ENCODE measurements at regions not wholly inside any gene's neighbourhood (a gene's known extent, or its start where the extent isn't known, plus 50 kb on each side); places are given as distances from the start of the nearest gene placed in this dataset.

DNA sequence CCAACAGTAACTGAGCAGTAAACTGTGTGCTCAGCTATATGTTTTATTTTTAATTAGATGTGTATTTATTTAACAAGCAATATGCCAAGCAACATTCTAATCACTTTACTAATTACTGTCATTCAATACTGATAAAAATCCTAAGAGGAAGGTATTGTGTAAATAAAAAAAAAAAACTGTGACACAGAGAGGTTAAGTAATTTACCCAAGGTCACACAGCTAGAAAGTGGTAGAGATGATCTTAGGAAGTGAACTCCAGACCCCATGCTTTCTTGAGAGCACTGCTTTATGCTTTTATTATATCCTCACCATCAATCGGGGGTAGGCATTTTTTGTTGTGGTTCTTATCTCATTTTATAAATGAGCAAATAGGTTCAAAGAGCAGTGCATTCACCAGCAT, 417.1 kb downstream of the RAB28 start:
- Histone ChIP-seq H3K27me3 (ENCODE audit: control insufficient read depth in 3 of 3, insufficient read depth in 3 of 3, low read length in 3 of 3) (no peaks in the 10 kb centered on the region), H3K27ac (ENCODE audit: low read depth in 1 of 3, low read length in 2 of 3) (no peak overlapping the region), H3K9me3 (ENCODE audit: control insufficient read depth in 2 of 2, insufficient read depth in 1 of 2, low read depth in 1 of 2, low read length in 1 of 2) (no peaks in the 10 kb centered on the region), H3K4me1 (ENCODE audit: control insufficient read depth in 3 of 3, insufficient read depth in 2 of 3, low read depth in 1 of 3, low read length in 2 of 3) (no peaks in the 10 kb centered on the region), H3K36me3 (ENCODE audit: control insufficient read depth in 3 of 3, insufficient read depth in 2 of 3, low read depth in 1 of 3, low read length in 3 of 3) (no peaks in the 10 kb centered on the region), H3K4me3 (ENCODE audit: low read depth in 1 of 3, low read length in 3 of 3) (no peak overlapping the region)
- DNase-seq (peak in 1 of 2 donors; percentile 10), FAIRE-seq (no peak)
- 10 to 51% (median 28%) methylated on average over 1 of the region's 1 CpG for WGBS, 3 donors

DNA sequence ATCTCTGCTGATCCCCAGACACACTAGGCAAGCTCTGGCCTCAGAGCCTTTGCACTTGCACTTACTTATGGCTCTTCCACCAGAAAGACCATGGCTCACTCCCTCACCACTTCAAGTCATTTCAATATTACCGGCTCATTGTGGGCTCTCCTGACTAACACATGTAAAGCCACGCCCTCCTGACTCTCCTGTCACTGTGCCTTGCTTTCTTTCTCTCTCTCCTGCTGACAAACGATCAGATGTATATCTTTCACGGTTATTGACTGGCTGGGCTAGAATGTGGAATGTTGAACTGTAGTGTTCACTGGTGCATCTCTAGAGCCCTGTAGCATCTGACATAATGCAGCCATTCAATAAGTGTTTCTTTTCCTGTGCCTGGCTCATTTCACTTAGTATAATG, 425.1 kb downstream of the RAB28 start:
- no peak for FAIRE-seq
- 30 to 46% (median 36%) methylated on average over 4 of the region's 4 CpGs for WGBS, 3 donors
- H3K4me3 ChIP-seq (ENCODE audit: low read depth in 1 of 3, low read length in 3 of 3): no peak overlapping the region
- H3K4me1 ChIP-seq (ENCODE audit: control insufficient read depth in 3 of 3, insufficient read depth in 2 of 3, low read depth in 1 of 3, low read length in 2 of 3): peaks cover 0 to 3% (median 0%) of the 10 kb centered on the region in 3 donors
- H3K9me3 ChIP-seq (ENCODE audit: control insufficient read depth in 2 of 2, insufficient read depth in 1 of 2, low read depth in 1 of 2, low read length in 1 of 2): no peaks in the 10 kb centered on the region
- H3K36me3 ChIP-seq (ENCODE audit: control insufficient read depth in 3 of 3, insufficient read depth in 2 of 3, low read depth in 1 of 3, low read length in 3 of 3): no peaks in the 10 kb centered on the region
- H3K27ac ChIP-seq (ENCODE audit: low read depth in 1 of 3, low read length in 2 of 3): no peak overlapping the region
- no peak for DNase-seq
- H3K27me3 ChIP-seq (ENCODE audit: control insufficient read depth in 3 of 3, insufficient read depth in 3 of 3, low read length in 3 of 3): no peaks in the 10 kb centered on the region

DNA sequence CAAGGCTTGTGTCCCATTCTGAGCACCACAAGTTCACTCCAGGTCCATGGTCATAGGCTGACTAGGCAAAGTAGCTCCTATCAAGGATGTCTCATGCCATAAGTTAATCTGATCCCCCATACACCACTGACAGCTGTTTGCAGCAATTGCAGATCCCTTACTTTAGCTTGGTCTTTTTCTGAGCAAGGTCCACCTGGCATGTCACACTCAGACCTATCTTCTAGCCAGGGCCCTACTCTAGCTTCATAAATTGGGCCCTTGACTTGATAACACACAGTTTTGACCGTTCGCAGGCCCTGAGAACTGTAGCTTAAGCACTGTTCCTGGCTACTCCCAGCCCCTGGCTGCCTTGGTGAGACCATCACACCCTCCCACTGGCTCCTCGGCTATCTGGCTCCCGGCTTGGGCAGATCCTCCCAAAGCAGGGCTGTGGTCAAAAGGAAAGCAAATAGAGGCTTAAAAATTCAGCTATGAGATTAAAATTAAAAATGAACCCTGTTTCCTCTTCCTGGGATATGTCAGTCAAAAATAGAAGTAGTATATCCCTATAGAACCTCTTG, 427.4 kb downstream of the RAB28 start:
- Histone ChIP-seq H3K27me3 (ENCODE audit: control insufficient read depth in 3 of 3, insufficient read depth in 3 of 3, low read length in 3 of 3) (no peaks in the 10 kb centered on the region), H3K36me3 (ENCODE audit: control insufficient read depth in 3 of 3, insufficient read depth in 2 of 3, low read depth in 1 of 3, low read length in 3 of 3) (no peaks in the 10 kb centered on the region), H3K4me1 (ENCODE audit: control insufficient read depth in 3 of 3, insufficient read depth in 2 of 3, low read depth in 1 of 3, low read length in 2 of 3) (peaks cover 0 to 3% (median 0%) of the 10 kb centered on the region in 3 donors), H3K27ac (ENCODE audit: low read depth in 1 of 3, low read length in 2 of 3) (no peak overlapping the region), H3K9me3 (ENCODE audit: control insufficient read depth in 2 of 2, insufficient read depth in 1 of 2, low read depth in 1 of 2, low read length in 1 of 2) (no peaks in the 10 kb centered on the region), H3K4me3 (ENCODE audit: low read depth in 1 of 3, low read length in 3 of 3) (no peak overlapping the region)
- WGBS, 3 donors: 68 to 78% (median 71%) methylated on average over 4 of the region's 4 CpGs
- FAIRE-seq (no peak), DNase-seq (no peak)

DNA sequence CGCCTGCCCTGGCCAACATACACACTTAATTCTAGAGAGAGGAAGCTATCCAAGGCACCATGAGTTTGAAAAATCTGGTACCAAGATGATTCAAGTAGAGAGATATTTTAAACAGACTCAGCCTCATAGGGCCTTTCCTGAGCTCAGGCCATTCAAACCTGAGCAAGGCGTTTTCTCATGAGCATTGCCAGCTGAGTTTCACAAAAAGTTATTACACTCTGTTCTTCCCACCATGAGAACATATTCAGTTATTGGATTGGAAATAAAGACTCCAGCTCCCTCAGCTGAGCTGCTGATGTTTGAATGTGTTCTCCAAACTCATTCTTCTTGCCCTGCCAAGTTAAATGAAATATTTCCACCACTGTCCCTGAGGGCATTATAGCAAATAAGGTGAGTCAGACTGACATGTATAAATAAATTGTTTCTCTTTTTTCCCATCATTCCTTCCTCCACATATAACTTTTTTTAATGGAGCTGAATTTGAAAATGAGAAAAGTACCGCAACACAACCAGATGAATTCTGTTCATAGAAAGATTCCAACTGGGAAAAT, 429.6 kb downstream of the RAB28 start:
- 86 to 92% (median 91%) methylated on average over 3 of the region's 3 CpGs for WGBS, 3 donors
- DNase-seq (no peak), FAIRE-seq (no peak)
- no peak overlapping the region for H3K27ac ChIP-seq (ENCODE audit: low read depth in 1 of 3, low read length in 2 of 3)
- peaks cover 0 to 3% (median 0%) of the 10 kb centered on the region in 3 donors for H3K4me1 ChIP-seq (ENCODE audit: control insufficient read depth in 3 of 3, insufficient read depth in 2 of 3, low read depth in 1 of 3, low read length in 2 of 3)
- H3K4me3 ChIP-seq (ENCODE audit: low read depth in 1 of 3, low read length in 3 of 3): no peak overlapping the region
- H3K27me3 ChIP-seq (ENCODE audit: control insufficient read depth in 3 of 3, insufficient read depth in 3 of 3, low read length in 3 of 3): no peaks in the 10 kb centered on the region
- no peaks in the 10 kb centered on the region for H3K9me3 ChIP-seq (ENCODE audit: control insufficient read depth in 2 of 2, insufficient read depth in 1 of 2, low read depth in 1 of 2, low read length in 1 of 2)
- H3K36me3 ChIP-seq (ENCODE audit: control insufficient read depth in 3 of 3, insufficient read depth in 2 of 3, low read depth in 1 of 3, low read length in 3 of 3): no peaks in the 10 kb centered on the region

GRCh38 chr4:13047591-13047990, 436.5 kb downstream of the RAB28 start:
- 78 to 81% (median 79%) methylated on average over 4 of the region's 4 CpGs for WGBS, 3 donors
- Histone ChIP-seq H3K4me3 (ENCODE audit: low read depth in 1 of 3, low read length in 3 of 3) (no peak overlapping the region), H3K27me3 (ENCODE audit: control insufficient read depth in 3 of 3, insufficient read depth in 3 of 3, low read length in 3 of 3) (no peaks in the 10 kb centered on the region), H3K27ac (ENCODE audit: low read depth in 1 of 3, low read length in 2 of 3) (no peak overlapping the region), H3K4me1 (ENCODE audit: control insufficient read depth in 3 of 3, insufficient read depth in 2 of 3, low read depth in 1 of 3, low read length in 2 of 3) (no peaks in the 10 kb centered on the region), H3K36me3 (ENCODE audit: control insufficient read depth in 3 of 3, insufficient read depth in 2 of 3, low read depth in 1 of 3, low read length in 3 of 3) (no peaks in the 10 kb centered on the region), H3K9me3 (ENCODE audit: control insufficient read depth in 2 of 2, insufficient read depth in 1 of 2, low read depth in 1 of 2, low read length in 1 of 2) (no peaks in the 10 kb centered on the region)
- DNase-seq (no peak), FAIRE-seq (no peak)

DNA sequence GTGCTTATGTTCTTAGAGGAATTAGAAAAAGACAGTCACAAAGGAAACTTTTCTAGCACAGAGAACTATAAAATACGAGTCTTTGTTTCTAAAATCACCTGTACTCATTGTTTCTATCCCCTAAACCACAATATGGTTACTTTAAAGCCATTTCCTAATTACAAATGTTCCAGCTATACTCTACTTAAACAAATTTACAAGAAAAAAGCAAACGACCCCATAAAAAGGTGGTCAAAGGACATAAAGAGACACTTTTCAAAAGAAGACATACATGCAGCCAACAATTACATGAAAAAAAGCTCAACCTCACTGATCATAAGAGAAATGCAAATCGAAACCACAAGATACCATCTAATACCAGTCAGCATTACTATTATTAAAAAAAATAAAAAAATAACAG, 447.3 kb downstream of the RAB28 start:
- 67 to 72% (median 68%) methylated on average over 3 of the region's 3 CpGs for WGBS, 3 donors
- no peaks in the 10 kb centered on the region for H3K9me3 ChIP-seq (ENCODE audit: control insufficient read depth in 2 of 2, insufficient read depth in 1 of 2, low read depth in 1 of 2, low read length in 1 of 2)
- no peaks in the 10 kb centered on the region for H3K27me3 ChIP-seq (ENCODE audit: control insufficient read depth in 3 of 3, insufficient read depth in 3 of 3, low read length in 3 of 3)
- H3K27ac ChIP-seq (ENCODE audit: low read depth in 1 of 3, low read length in 2 of 3): no peak overlapping the region
- H3K4me3 ChIP-seq (ENCODE audit: low read depth in 1 of 3, low read length in 3 of 3): no peak overlapping the region
- H3K4me1 ChIP-seq (ENCODE audit: control insufficient read depth in 3 of 3, insufficient read depth in 2 of 3, low read depth in 1 of 3, low read length in 2 of 3): no peaks in the 10 kb centered on the region
- DNase-seq (no peak), FAIRE-seq (no peak)
- no peaks in the 10 kb centered on the region for H3K36me3 ChIP-seq (ENCODE audit: control insufficient read depth in 3 of 3, insufficient read depth in 2 of 3, low read depth in 1 of 3, low read length in 3 of 3)

DNA sequence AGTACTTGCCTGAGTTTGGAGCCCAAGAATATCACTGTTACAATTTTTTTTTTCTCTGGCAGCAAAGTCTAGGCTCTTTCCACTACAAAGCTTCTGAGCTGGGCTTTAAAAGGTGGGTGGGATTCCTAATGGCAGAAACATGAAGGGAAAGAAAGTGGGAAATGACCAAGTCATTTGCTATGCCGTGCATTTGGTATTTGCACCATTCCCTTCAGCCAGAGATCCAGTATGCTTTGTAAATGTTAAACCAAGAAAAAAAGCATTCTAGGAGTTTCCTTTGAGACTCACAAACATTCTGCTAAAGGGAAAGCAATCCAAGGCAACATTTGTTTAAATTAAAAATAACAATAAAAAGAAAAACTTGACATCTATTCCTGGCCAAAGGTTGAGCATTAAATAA, 451.2 kb downstream of the RAB28 start:
- Histone ChIP-seq H3K4me1 (ENCODE audit: control insufficient read depth in 3 of 3, insufficient read depth in 2 of 3, low read depth in 1 of 3, low read length in 2 of 3) (no peaks in the 10 kb centered on the region), H3K27ac (ENCODE audit: low read depth in 1 of 3, low read length in 2 of 3) (no peak overlapping the region), H3K9me3 (ENCODE audit: control insufficient read depth in 2 of 2, insufficient read depth in 1 of 2, low read depth in 1 of 2, low read length in 1 of 2) (no peaks in the 10 kb centered on the region), H3K36me3 (ENCODE audit: control insufficient read depth in 3 of 3, insufficient read depth in 2 of 3, low read depth in 1 of 3, low read length in 3 of 3) (no peaks in the 10 kb centered on the region), H3K27me3 (ENCODE audit: control insufficient read depth in 3 of 3, insufficient read depth in 3 of 3, low read length in 3 of 3) (no peaks in the 10 kb centered on the region), H3K4me3 (ENCODE audit: low read depth in 1 of 3, low read length in 3 of 3) (no peak overlapping the region)
- WGBS, 3 donors: 81 to 86% (median 85%) methylated on average over 1 of the region's 1 CpG
- DNase-seq (no peak), FAIRE-seq (no peak)

GRCh38 chr4:13024147-13025105, 459.7 kb downstream of the RAB28 start:
- FAIRE-seq: no peak
- no peaks in the 10 kb centered on the region for H3K4me1 ChIP-seq (ENCODE audit: control insufficient read depth in 3 of 3, insufficient read depth in 2 of 3, low read depth in 1 of 3, low read length in 2 of 3)
- 75 to 79% (median 76%) methylated on average over 7 of the region's 7 CpGs for WGBS, 3 donors
- no peak overlapping the region for H3K27ac ChIP-seq (ENCODE audit: low read depth in 1 of 3, low read length in 2 of 3)
- H3K36me3 ChIP-seq (ENCODE audit: control insufficient read depth in 3 of 3, insufficient read depth in 2 of 3, low read depth in 1 of 3, low read length in 3 of 3): no peaks in the 10 kb centered on the region
- H3K9me3 ChIP-seq (ENCODE audit: control insufficient read depth in 2 of 2, insufficient read depth in 1 of 2, low read depth in 1 of 2, low read length in 1 of 2): no peaks in the 10 kb centered on the region
- H3K4me3 ChIP-seq (ENCODE audit: low read depth in 1 of 3, low read length in 3 of 3): no peak overlapping the region
- no peaks in the 10 kb centered on the region for H3K27me3 ChIP-seq (ENCODE audit: control insufficient read depth in 3 of 3, insufficient read depth in 3 of 3, low read length in 3 of 3)
- DNase-seq: no peak

Data from small intestine (tissue), 7 donors.